ENCODE measurements at regions not wholly inside any gene's neighbourhood (a gene's known extent, or its start where the extent isn't known, plus 50 kb on each side); places are given as distances from the start of the nearest gene placed in this dataset.

DNA sequence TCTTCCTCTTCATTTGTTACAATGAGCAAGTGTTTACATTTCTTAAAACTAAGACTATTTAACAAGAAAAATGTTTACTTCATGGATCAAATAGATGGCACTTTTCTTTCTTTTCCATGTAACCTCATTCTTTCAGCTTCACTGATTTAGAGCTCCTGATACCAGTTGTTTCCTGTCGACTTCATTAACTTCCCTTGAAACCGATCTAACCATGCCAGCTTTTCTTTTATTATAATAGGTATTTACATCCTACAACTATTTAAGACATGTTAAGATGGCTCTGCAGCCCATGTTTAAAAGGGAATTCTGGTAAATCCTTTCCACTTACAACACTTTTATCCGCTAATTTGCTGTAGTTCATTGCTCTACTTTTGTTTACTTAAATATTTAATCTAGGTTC lies 107.3 kb upstream of the DCN start:
- H3K27me3 ChIP-seq (ENCODE audit: control insufficient read depth in 3 of 3, insufficient read depth in 3 of 3, low read length in 2 of 3): no peaks in the 10 kb centered on the region
- H3K9me3 ChIP-seq (ENCODE audit: control insufficient read depth in 4 of 4, insufficient read depth in 3 of 4, low read length in 3 of 4): peaks cover 0 to 2% (median 0%) of the 10 kb centered on the region in 4 donors
- H3K4me3 ChIP-seq: no peak overlapping the region
- no peaks in the 10 kb centered on the region for H3K36me3 ChIP-seq (ENCODE audit: control insufficient read depth in 4 of 4, insufficient read depth in 4 of 4, low read length in 4 of 4)
- H3K4me1 ChIP-seq (ENCODE audit: control insufficient read depth in 5 of 5, insufficient read depth in 5 of 5, low read length in 5 of 5): peaks cover 0 to 9% (median 0%) of the 10 kb centered on the region in 5 donors
- TF ChIP-seq, protein P1, sequence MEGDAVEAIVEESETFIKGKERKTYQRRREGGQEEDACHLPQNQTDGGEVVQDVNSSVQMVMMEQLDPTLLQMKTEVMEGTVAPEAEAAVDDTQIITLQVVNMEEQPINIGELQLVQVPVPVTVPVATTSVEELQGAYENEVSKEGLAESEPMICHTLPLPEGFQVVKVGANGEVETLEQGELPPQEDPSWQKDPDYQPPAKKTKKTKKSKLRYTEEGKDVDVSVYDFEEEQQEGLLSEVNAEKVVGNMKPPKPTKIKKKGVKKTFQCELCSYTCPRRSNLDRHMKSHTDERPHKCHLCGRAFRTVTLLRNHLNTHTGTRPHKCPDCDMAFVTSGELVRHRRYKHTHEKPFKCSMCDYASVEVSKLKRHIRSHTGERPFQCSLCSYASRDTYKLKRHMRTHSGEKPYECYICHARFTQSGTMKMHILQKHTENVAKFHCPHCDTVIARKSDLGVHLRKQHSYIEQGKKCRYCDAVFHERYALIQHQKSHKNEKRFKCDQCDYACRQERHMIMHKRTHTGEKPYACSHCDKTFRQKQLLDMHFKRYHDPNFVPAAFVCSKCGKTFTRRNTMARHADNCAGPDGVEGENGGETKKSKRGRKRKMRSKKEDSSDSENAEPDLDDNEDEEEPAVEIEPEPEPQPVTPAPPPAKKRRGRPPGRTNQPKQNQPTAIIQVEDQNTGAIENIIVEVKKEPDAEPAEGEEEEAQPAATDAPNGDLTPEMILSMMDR (IDR thresholded peaks at IDR 0.05; ENCODE audit: control extremely low read depth, extremely low read depth): no peak
- ATAC-seq (ENCODE audit: insufficient read depth, low FRiP score) (no peak), DNase-seq (peak in 2 of 3 donors; percentile 23 to 48)
- no peak overlapping the region for H3K9ac ChIP-seq (ENCODE audit: insufficient read depth in 1 of 2, low read length in 2 of 2)
- 28 to 49% methylated on average over 3 of the region's 3 CpGs for WGBS, 2 donors
- no peak overlapping the region for H3K27ac ChIP-seq (ENCODE audit: low read depth in 1 of 2, low read length in 1 of 2)

DNA sequence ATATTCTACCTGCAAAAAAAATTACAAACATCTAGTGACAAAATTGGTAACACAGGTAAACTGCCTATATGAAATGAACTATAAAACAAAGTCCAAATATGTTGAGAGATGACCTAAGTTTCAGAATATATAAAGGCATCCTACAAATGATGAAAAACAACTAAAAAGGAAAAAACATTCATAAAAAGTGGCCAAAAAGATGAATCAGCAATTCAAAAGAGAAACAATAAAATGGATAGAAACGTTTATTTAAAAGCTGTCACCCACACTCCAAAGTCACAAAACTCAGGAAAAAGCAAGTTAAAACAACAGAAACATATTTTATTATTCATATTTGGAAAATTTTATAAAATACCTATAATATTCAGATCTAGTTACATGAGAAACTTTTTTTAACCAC lies 106.5 kb upstream of the DCN start:
- no peak overlapping the region for H3K4me3 ChIP-seq
- DNase-seq (no peak), ATAC-seq (ENCODE audit: insufficient read depth, low FRiP score) (no peak)
- H3K36me3 ChIP-seq (ENCODE audit: control insufficient read depth in 4 of 4, insufficient read depth in 4 of 4, low read length in 4 of 4): no peaks in the 10 kb centered on the region
- H3K4me1 ChIP-seq (ENCODE audit: control insufficient read depth in 5 of 5, insufficient read depth in 5 of 5, low read length in 5 of 5): peaks cover 0 to 9% (median 0%) of the 10 kb centered on the region in 5 donors
- TF ChIP-seq, protein P1 (IDR thresholded peaks at IDR 0.05; ENCODE audit: control extremely low read depth, extremely low read depth): no peak
- H3K9me3 ChIP-seq (ENCODE audit: control insufficient read depth in 4 of 4, insufficient read depth in 3 of 4, low read length in 3 of 4): no peaks in the 10 kb centered on the region
- H3K27me3 ChIP-seq (ENCODE audit: control insufficient read depth in 3 of 3, insufficient read depth in 3 of 3, low read length in 2 of 3): no peaks in the 10 kb centered on the region
- H3K9ac ChIP-seq (ENCODE audit: insufficient read depth in 1 of 2, low read length in 2 of 2): no peak overlapping the region
- no peak overlapping the region for H3K27ac ChIP-seq (ENCODE audit: low read depth in 1 of 2, low read length in 1 of 2)
- 31 to 44% methylated on average over 1 of the region's 1 CpG for WGBS, 2 donors

DNA sequence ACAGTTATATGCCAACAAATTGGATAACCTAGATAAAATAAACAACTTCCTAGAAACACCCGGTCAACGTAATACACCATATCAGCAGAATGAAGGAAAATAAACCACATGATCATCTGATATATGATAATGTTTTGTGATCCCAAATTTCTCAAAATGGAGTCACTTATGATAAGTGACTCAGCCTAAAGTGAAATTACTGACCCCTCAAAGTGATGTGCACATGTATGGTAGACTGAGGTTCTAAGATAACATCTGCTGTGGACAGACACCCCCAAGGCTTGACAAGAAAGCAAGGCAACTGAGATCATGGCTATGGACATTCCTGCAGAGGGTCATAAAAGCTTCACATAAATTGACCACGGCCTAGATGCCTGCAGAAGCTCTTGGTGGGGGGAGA lies 105.1 kb upstream of the DCN start:
- TF ChIP-seq, protein P1 (IDR thresholded peaks at IDR 0.05; ENCODE audit: control extremely low read depth, extremely low read depth): no peak
- H3K9me3 ChIP-seq (ENCODE audit: control insufficient read depth in 4 of 4, insufficient read depth in 3 of 4, low read length in 3 of 4): no peaks in the 10 kb centered on the region
- no peaks in the 10 kb centered on the region for H3K36me3 ChIP-seq (ENCODE audit: control insufficient read depth in 4 of 4, insufficient read depth in 4 of 4, low read length in 4 of 4)
- H3K27me3 ChIP-seq (ENCODE audit: control insufficient read depth in 3 of 3, insufficient read depth in 3 of 3, low read length in 2 of 3): no peaks in the 10 kb centered on the region
- DNase-seq: no peak
- no peak overlapping the region for H3K27ac ChIP-seq (ENCODE audit: low read depth in 1 of 2, low read length in 1 of 2)
- no peak overlapping the region for H3K9ac ChIP-seq (ENCODE audit: insufficient read depth in 1 of 2, low read length in 2 of 2)
- peaks cover 0 to 9% (median 0%) of the 10 kb centered on the region in 5 donors for H3K4me1 ChIP-seq (ENCODE audit: control insufficient read depth in 5 of 5, insufficient read depth in 5 of 5, low read length in 5 of 5)
- no peak overlapping the region for H3K4me3 ChIP-seq
- 55 to 75% methylated on average over 3 of the region's 3 CpGs for WGBS, 2 donors
- no peak for ATAC-seq (ENCODE audit: insufficient read depth, low FRiP score)

DNA sequence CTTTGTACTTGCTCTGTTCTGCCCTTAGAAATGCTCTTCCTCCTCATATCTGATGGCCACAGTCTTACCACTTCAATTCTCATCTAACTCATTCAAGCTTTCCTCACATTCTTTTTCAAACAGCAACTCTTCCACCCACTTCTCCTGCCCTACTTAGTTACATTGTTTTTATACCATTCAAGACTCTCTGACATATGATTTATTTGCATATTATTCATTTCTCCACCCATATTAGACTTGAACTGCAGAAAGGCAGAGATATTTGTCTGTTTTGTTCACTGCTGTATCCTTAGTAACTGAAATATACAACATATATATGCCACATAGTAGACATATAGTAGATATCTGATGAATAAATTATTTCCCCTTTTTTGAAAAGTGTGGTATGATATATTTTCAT lies 95.5 kb upstream of the DCN start:
- no peak for ATAC-seq (ENCODE audit: insufficient read depth, low FRiP score)
- peaks cover 0 to 42% (median 8%) of the 10 kb centered on the region in 5 donors for H3K4me1 ChIP-seq (ENCODE audit: control insufficient read depth in 5 of 5, insufficient read depth in 5 of 5, low read length in 5 of 5)

More for the DNA sequence above, 95.5 kb upstream of the DCN start:
- no peaks in the 10 kb centered on the region for H3K36me3 ChIP-seq (ENCODE audit: control insufficient read depth in 4 of 4, insufficient read depth in 4 of 4, low read length in 4 of 4)
- DNase-seq: no peak
- no peak overlapping the region for H3K4me3 ChIP-seq
- H3K27me3 ChIP-seq (ENCODE audit: control insufficient read depth in 3 of 3, insufficient read depth in 3 of 3, low read length in 2 of 3): no peaks in the 10 kb centered on the region
- no peaks in the 10 kb centered on the region for H3K9me3 ChIP-seq (ENCODE audit: control insufficient read depth in 4 of 4, insufficient read depth in 3 of 4, low read length in 3 of 4)
- no peak overlapping the region for H3K9ac ChIP-seq (ENCODE audit: insufficient read depth in 1 of 2, low read length in 2 of 2)
- TF ChIP-seq, protein P1 (IDR thresholded peaks at IDR 0.05; ENCODE audit: control extremely low read depth, extremely low read depth): no peak
- H3K27ac ChIP-seq (ENCODE audit: low read depth in 1 of 2, low read length in 1 of 2): no peak overlapping the region
